Putamen (tissue), 1 donor: ENCODE measurements at regions not wholly inside any gene's neighbourhood (a gene's known extent, or its start where the extent isn't known, plus 50 kb on each side); places are given as distances from the start of the nearest gene placed in this dataset.

ENCODE experiments used
- DNase-seq: peaks from one replicate; pipeline ENCODE4 v3.0.0-alpha.2; 2016; ENCODE audit warnings: low spot score

DNA sequence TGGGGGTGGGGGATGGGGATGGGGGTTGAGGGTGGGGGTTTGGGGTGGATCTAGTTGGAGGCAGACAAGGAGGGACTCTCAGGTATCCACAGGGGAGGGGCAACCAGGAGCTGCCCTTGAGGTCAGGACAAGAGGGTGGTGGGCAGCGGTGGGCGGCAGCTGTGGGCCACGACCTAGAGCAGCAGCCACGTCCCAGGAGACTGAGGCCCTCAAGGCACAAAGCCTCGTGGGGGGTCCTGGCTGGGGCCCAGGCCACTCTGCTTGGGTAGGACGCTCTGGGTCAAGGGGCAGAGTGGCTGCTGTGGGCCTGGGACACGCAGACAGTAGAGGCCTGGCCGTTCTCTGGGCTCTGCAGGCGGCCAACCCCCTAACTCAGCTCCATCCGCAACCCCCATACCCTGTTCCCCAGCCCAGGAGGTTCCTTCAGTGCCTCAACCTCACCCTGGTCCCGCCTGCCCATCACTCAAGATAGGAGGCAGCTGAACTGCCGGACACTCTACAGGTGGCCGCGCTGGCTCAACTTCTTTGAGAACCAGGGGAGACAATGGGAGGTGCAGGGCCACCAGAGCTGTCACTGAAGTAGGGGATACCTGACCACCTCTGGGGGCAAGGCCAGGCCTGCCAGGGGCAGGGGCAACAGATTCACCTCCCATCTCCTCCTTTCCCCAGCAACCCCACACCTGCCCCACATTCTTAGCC lies 75.6 kb downstream of the ENGASE start:
- no peak for DNase-seq

DNA sequence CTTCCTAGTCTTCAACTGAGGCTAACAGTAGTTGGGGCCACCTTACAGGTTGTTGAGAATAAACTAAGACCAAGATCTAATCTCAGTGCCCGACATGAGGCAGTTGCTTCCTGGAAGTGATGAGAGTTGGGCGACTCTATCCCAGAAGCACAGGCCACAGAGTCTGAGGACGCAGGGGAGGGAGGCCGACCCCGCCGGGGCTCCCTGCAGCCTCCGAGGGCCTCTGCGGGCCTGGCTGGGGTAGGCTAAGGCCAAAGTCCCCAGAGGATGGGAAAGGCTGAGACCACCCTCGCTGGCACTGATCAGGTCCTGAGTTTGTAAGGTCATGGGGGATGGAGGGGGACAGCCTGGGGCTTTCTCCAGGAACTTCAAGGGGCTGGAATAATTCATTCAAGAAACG lies 74.0 kb downstream of the ENGASE start:
- DNase-seq: no peak

DNA sequence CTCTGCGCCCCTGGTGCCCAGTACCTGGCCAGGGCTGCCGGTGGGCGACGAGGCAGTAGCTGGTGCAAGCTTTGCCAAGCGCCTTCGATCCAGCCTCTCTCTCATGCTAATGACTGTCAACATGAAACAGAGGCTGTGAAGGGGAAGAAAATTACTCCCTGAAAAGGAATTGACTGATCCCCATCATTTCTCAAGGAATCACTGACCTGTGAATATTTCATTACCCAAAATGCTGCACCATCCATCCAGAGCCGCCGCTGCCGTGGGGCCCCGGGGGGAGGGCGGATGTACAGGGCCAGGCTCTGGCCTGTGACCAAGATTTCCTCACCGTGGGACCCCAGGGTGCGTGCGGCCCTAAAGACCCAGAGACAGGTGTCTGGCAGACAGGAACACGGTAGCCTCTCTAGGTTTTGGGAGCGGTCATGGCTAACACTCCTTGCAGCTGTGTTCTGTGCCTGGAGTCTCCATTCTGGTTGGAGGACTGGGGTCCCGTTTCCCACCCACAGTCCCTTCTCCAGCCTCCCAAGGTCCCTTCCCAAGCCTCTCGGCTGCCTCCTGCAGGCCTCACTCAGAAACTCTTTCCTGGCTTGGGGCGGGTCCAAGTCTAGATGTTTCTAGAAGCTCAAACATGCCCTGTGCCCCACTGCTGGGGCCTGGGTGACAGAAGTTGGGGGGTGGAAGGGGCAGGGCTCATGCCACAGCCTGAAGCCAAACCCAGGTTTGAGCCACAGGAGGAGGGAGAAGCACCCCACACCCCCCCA lies 73.3 kb downstream of the ENGASE start:
- DNase-seq: no peak

DNA sequence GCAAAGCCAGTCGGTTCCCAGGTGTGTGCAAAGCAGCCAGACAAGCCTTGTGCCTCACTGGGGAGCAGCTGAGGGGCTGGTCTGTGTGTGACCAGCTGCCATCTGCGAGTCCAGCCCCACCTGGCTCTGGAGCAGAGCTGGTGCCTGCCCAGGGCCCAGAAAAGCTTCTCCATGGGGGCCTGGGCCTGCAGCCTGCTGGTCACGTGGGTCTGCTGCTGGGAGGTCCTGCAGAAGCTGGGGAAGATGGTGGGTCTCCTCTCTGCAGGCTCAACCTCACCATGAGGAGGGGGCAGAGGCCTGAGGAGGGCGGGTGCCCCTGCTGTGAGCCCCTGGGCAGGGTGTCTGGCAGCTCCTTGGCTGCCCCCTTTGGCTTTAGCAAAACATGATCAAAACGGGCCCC lies 71.9 kb downstream of the ENGASE start:
- no peak for DNase-seq

DNA sequence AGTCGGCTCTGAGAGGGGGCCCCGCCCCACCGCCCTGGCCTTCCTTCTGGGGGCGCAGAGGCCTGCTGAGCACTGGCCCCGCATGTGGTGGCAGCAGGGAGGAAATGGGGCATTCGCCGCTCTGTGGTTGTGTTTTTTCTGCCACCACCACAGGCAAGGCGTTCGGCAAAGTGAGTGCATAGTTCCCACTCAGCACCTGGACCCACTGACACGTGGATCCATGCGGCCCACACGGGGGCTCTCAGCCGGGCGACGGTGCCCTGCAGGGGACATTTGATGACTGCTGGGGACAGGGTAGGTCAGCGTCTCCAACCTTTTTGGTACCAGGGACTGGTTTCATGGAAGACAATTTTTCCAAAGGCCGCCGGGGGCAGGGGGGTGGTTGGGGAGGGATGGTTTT lies 70.9 kb downstream of the ENGASE start:
- DNase-seq: no peak

DNA sequence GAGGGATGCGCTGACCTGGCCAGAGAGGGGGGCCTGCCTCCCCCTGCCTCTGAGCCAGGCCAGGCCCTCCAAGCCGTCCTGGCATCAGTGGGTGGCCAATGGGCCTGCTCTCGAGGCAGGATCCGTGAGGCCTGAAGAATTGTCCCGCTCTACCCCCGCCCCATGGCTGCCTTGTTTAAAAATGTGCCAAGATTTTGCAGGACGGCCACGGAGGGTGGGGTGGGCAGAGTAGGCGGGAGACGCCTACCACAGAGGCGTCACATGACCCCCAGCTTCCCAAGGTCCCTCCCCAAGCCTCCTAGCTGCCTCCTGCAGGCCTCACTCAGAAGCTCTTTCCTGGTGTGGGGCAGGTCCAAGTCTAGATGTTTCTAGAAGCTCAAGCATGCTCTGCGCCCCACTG lies 69.5 kb downstream of the ENGASE start:
- no peak for DNase-seq

DNA sequence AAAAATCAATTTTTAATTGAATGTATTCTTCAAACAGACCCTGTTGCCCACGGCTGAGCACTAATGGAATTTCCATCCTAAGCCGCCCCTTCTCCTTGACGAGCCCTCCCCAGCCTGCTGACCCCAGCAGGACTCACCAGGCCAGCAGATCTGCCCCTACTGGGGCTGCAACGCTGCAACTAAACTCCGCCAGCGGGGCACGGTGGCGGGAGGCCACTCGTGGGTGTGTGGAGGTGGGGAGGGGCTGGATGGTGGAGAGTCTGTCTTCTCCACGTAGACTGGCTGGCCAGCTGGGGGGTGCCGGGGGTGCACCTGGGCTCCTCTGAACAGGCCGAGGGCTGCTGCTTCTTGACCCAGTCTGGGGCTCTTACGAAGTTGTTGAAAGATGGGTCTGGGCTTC lies 67.8 kb downstream of the ENGASE start:
- no peak for DNase-seq

DNA sequence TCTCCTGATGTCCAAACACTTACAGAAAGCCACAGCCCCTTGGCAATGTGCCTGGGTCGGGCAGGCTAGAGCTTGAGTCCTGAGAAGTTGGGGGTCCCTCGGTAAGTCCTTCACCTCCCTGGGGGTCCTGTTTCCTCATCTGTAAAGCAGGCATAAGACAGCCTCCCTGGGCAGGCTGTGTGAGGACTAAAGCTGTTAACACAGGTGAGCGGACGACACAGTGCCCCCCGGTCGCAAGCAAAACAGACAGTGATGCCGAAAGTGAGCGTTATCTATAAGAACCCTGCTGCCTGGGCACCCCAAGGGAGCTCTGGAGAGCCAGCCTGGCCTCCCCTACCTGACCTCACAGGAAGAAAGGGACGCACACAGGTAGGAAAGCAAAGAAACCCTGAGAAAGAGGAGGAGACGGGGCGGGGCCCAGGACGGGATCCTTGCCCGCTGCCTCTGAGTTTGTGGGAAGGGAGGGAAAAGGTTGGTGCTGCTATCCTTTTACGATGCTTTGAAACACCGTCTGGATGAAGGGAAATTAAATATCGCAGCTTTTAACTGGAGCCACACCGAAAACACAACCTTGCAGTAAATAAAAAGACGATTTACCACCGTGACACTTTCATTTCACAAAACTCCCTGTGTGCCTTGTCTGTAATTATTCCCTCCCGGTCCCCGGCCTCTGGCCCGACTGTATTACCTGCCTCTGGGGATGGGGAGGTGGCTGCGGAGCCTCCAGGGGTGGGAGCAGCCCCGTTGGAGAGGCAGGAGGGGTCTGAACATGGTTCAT lies 67.1 kb downstream of the ENGASE start:
- DNase-seq: no peak

DNA sequence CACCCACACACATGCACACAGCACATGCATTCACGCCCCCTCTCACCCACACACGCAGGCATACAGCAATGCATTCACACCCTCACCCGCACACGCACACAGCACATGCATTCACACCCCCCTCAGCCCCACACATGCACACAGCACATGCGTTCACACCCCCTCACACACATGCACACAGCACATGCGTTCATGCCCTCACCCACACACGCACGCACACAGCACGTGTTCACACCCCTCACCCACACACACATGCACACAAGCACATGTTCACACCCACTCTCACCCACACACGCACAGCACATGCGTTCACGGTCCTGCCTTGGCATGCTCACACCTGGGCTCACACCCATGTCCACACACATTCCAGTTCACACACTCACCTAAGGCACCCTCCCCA lies 64.2 kb downstream of the ENGASE start:
- no peak for DNase-seq

DNA sequence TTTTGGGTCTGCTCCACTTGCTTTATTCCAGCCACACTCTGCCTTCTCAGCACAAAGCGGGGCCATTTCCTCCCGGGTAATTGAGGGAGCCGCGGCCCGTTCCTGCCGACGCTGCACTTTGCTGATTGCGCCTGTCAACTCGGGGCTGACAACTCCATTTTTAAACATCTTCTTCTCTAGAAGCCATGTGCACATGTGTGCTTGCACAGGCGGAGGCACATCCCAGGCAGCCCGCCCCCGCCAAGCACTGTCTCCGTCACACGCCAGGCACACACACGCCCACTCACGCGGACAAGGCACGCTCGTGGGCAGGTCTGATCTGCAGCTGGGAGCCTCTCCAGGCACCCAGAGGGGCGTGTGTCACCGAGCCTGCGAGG lies 63.2 kb downstream of the ENGASE start:
- DNase-seq: peak; percentile 82

DNA sequence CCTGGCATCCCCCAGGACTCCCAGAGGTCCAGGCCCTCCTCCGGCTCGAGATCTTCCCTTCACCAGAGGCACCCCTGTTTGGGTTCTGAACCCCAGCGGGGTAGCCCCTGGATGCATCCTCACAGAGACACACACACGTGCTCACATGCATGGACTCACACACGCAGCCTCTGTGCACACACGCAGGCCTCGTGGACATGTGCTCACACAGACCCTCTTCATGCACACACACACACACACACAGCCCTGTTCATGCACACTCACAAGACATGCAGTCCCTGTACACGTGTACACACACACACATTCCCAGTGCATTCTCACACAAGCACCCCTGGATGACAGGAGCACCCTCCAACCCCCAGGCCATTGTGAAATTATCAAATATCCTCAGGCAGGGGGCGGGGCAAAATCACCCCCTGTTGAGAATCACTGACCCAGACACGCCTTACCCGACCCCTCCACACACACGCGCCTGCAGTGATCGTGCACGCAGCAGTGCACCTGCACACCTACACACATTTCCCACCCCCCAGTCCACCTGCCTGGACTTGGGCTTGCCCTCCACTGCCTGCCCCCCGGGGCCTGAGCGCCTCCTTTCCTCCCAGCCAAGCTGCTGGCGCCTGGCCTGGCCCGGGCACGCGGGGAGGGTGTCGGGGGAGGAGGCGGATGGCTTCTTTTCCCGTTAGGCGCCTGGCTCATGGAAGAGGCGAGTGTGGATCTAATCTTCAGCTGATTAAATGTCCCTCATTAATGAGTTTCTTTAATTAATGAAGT lies 62.6 kb downstream of the ENGASE start:
- DNase-seq: no peak

DNA sequence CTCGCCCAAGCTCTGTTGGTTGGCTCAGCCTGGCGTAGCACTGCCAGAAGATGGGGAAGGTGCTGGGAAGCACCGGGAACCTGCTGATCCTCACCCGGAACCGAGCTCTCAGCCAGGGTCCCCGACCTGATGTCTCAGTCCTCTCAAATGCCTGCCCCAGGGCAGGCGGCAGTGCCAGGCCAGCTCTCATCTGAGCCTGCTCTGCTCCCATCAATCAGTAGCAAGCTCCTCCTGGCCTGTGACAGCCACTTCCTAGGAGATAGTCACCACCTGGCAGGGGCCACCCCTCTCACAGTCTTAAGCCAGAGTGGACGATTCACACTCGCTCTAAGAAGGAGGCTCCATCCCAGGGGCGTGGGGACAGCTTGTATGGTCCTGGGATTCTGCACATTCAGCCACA lies 62.0 kb downstream of the ENGASE start:
- no peak for DNase-seq
